Esophagus muscularis mucosa (tissue), 3 donors: ENCODE measurements at regions not wholly inside any gene's neighbourhood (a gene's known extent, or its start where the extent isn't known, plus 50 kb on each side); places are given as distances from the start of the nearest gene placed in this dataset.

ENCODE experiments used
- CTCF ChIP-seq, 3 experiments: fragments of 200-600 bp in 2 of 3; fragments of 450-650 bp in 1 of 3; sonication (generic) in 2 of 3; IDR thresholded peaks; one replicate each; pipeline ENCODE4 v1.5.1; 2017 to 2019; ENCODE audit warnings: antibody characterized with exemption in 3 of 3, mild to moderate bottlenecking in 2 of 3, moderate library complexity in 1 of 3
- POLR2A ChIP-seq: fragments of 450-650 bp; IDR thresholded peaks from one replicate; pipeline ENCODE4 v1.6.1; 2017; ENCODE audit warnings: antibody characterized with exemption, moderate library complexity, mild to moderate bottlenecking, low read depth

GRCh38 chr5:171713152-171713551, 72.5 kb upstream of the SMIM23 start:
- TF ChIP-seq CTCF (IDR thresholded peaks at IDR 0.05) (no peak), POLR2A (no peak)
